PC-9 (cell line): ENCODE measurements at regions not wholly inside any gene's neighbourhood (a gene's known extent, or its start where the extent isn't known, plus 50 kb on each side); places are given as distances from the start of the nearest gene placed in this dataset.

Experiments
- BruUV-seq: library from RNA; stranded (reverse); fragments of 400-500 nt; replicated peaks from 2 replicates; lab custom pipeline; 2021; lab: Mats Ljungman, UMichigan
- CTCF ChIA-PET: fragments of 300-600 bp; sonication (Branson Sonifier 250); formaldehyde crosslinking; loops from one replicate; lab custom pipeline; 2022; ENCODE audit warnings: antibody characterized with exemption; lab: Charles Lee
- POLR2A ChIA-PET: fragments of 300-600 bp; sonication (Branson Sonifier 250); formaldehyde crosslinking; loops from one replicate; lab custom pipeline; 2022; ENCODE audit warnings: antibody characterized with exemption; ENCODE audit not compliant: unreplicated experiment; lab: Charles Lee
- DNase-seq, 2 experiments: peaks; one replicate each; pipeline versions ENCODE4 v3.0.0 to v3.0.0-alpha.2; 2015 to 2022; ENCODE audit warnings: mixed read lengths in 1 of 2
- H2AFZ ChIP-seq: fragments of 200-600 bp; sonication (generic); 2 replicates; pipeline ENCODE4 v1.8.1; 2017; ENCODE audit warnings: antibody characterized with exemption
- H3F3A ChIP-seq: fragments of 200-600 bp; sonication (generic); 2 replicates; pipeline ENCODE4 v1.8.1; 2017; ENCODE audit warnings: antibody characterized with exemption, mild to moderate bottlenecking, low read depth; ENCODE audit not compliant: insufficient read depth
- H3K27ac ChIP-seq: fragments of 200-600 bp; sonication (generic); 2 replicates; pipeline ENCODE4 v1.6.1; 2016; ENCODE audit warnings: mixed run types
- H3K27me3 ChIP-seq: fragments of 200-600 bp; sonication (generic); 2 replicates; pipeline ENCODE4 v1.6.1; 2016; ENCODE audit warnings: low read depth, mixed run types; ENCODE audit not compliant: insufficient read depth
- H3K36me3 ChIP-seq: fragments of 200-600 bp; sonication (generic); 2 replicates; pipeline ENCODE4 v1.6.1; 2016; ENCODE audit warnings: low read depth, mixed run types
- H3K4me1 ChIP-seq: fragments of 200-600 bp; sonication (generic); replicated peaks from 2 replicates; pipeline ENCODE4 v1.6.1; 2016; ENCODE audit warnings: mixed run types; ENCODE audit not compliant: insufficient read depth
- H3K4me2 ChIP-seq: fragments of 200-600 bp; sonication (generic); 2 replicates; pipeline ENCODE4 v1.6.1; 2017; ENCODE audit warnings: mixed run types
- H3K4me3 ChIP-seq: fragments of 200-600 bp; sonication (generic); 2 replicates; pipeline ENCODE4 v1.6.1; 2016; ENCODE audit warnings: mixed run types
- H3K79me2 ChIP-seq: fragments of 200-600 bp; sonication (generic); 2 replicates; pipeline ENCODE4 v1.6.1; 2017; ENCODE audit warnings: low read depth, mixed run types
- H3K9me2 ChIP-seq: fragments of 200-600 bp; sonication (generic); 2 replicates; pipeline ENCODE4 v1.8.1; 2017; ENCODE audit warnings: mild to moderate bottlenecking; ENCODE audit not compliant: insufficient read depth
- H3K9me3 ChIP-seq: fragments of 200-600 bp; sonication (generic); 2 replicates; pipeline ENCODE4 v1.8.1; 2016; ENCODE audit warnings: low read depth; ENCODE audit not compliant: insufficient read depth
- H4K20me1 ChIP-seq: fragments of 200-600 bp; sonication (generic); 2 replicates; pipeline ENCODE4 v1.8.1; 2017; ENCODE audit not compliant: insufficient read depth
- CTCF ChIP-seq: fragments of 200-600 bp; sonication (generic); conservative IDR thresholded peaks from 2 replicates; pipeline ENCODE4 v1.6.1; 2017; ENCODE audit warnings: mixed run types, antibody characterized with exemption, mild to moderate bottlenecking, moderate library complexity
- EZH2 ChIP-seq: fragments of 200-600 bp; sonication (generic); IDR thresholded peaks from 2 replicates; pipeline ENCODE4 v1.8.0; 2017; ENCODE audit warnings: antibody characterized with exemption, low read depth
- intact Hi-C: fragments of 100-400 bp; cut with micrococcal nuclease; formaldehyde crosslinking; loops from one replicate; pipeline ENCODE4 v1.10.0; 2022; ENCODE audit not compliant: unreplicated experiment

- Histone ChIP-seq H3K4me2 (no peak overlapping the region), H3F3A (no peaks in the 10 kb centered on the region), H3K27ac (no peak overlapping the region), H3K4me3 (no peak overlapping the region), H4K20me1 (no peaks in the 10 kb centered on the region), H3K27me3 (no peaks in the 10 kb centered on the region), H3K9me3 (no peaks in the 10 kb centered on the region), H2AFZ (no peak overlapping the region), H3K36me3 (no peaks in the 10 kb centered on the region), H3K9me2 (no peaks in the 10 kb centered on the region), H3K79me2 (no peaks in the 10 kb centered on the region), H3K4me1 (no peaks in the 10 kb centered on the region)
- ChIA-PET CTCF (no interaction called here), POLR2A (no interaction called here)
- BruUV-seq = no TSS peak
- DNase-seq = no peak
- intact Hi-C loops = no loop called here
- TF ChIP-seq CTCF (no peak), EZH2 (no peak)
These were observed 146.5 kb upstream of the CDH11 start for GRCh38 chr16:65268331-65268730.

- no peaks in the 10 kb centered on the region for H3F3A ChIP-seq
- H2AFZ ChIP-seq = no peak overlapping the region
- CTCF ChIA-PET = no interaction called here
- H3K27ac ChIP-seq = no peak overlapping the region
- H3K79me2 ChIP-seq = no peaks in the 10 kb centered on the region
- no peak overlapping the region for H3K4me2 ChIP-seq
- no peaks in the 10 kb centered on the region for H3K9me3 ChIP-seq
- TF ChIP-seq EZH2 (no peak), CTCF (no peak)
- no peaks in the 10 kb centered on the region; the same call in 1 of the 2 replicates for H4K20me1 ChIP-seq
- H3K27me3 ChIP-seq = no peaks in the 10 kb centered on the region
- POLR2A ChIA-PET = interaction anchor here (0.5 kb wide), 1 partner anchor 1781 kb away, joined by 10 read pairs; no protein-coding TSS in a partner anchor
- H3K4me1 ChIP-seq = no peaks in the 10 kb centered on the region
- no TSS peak for BruUV-seq
- no peaks in the 10 kb centered on the region for H3K36me3 ChIP-seq
- no peaks in the 10 kb centered on the region for H3K9me2 ChIP-seq
- H3K4me3 ChIP-seq = no peak overlapping the region
- no peak for DNase-seq
- intact Hi-C loops = no loop called here
These were observed 142.0 kb upstream of the CDH11 start for GRCh38 chr16:65263896-65264295.

- no peak overlapping the region for H3K4me3 ChIP-seq
- H3F3A ChIP-seq = no peaks in the 10 kb centered on the region
- no peaks in the 10 kb centered on the region for H3K9me3 ChIP-seq
- H3K4me2 ChIP-seq = no peak overlapping the region
- POLR2A ChIA-PET = no interaction called here
- no peaks in the 10 kb centered on the region; the same call in 1 of the 2 replicates for H4K20me1 ChIP-seq
- no peaks in the 10 kb centered on the region for H3K27me3 ChIP-seq
- BruUV-seq = no TSS peak
- no peaks in the 10 kb centered on the region for H3K4me1 ChIP-seq
- no peaks in the 10 kb centered on the region for H3K36me3 ChIP-seq
- no peaks in the 10 kb centered on the region for H3K79me2 ChIP-seq
- CTCF ChIA-PET = interaction anchor here (0.7 kb wide), 1 partner anchor 13 kb away, joined by 3 read pairs; no protein-coding TSS in a partner anchor
- no peak overlapping the region for H2AFZ ChIP-seq
- intact Hi-C loops = no loop called here
- no peak for TF ChIP-seq CTCF
- DNase-seq = no peak
- H3K27ac ChIP-seq = no peak overlapping the region
- no peaks in the 10 kb centered on the region for H3K9me2 ChIP-seq
These were observed 138.9 kb upstream of the CDH11 start for GRCh38 chr16:65260746-65261145.
